GM19351 (cell line): ENCODE measurements at regions not wholly inside any gene's neighbourhood (a gene's known extent, or its start where the extent isn't known, plus 50 kb on each side); places are given as distances from the start of the nearest gene placed in this dataset.

Experiments
- ATAC-seq: cut with Tn5 transposase; IDR thresholded peaks from one replicate; pipeline ENCODE4 v1.9.1; 2021; ENCODE audit warnings: mild to moderate bottlenecking, moderate library complexity; ENCODE audit not compliant: unreplicated experiment

DNA sequence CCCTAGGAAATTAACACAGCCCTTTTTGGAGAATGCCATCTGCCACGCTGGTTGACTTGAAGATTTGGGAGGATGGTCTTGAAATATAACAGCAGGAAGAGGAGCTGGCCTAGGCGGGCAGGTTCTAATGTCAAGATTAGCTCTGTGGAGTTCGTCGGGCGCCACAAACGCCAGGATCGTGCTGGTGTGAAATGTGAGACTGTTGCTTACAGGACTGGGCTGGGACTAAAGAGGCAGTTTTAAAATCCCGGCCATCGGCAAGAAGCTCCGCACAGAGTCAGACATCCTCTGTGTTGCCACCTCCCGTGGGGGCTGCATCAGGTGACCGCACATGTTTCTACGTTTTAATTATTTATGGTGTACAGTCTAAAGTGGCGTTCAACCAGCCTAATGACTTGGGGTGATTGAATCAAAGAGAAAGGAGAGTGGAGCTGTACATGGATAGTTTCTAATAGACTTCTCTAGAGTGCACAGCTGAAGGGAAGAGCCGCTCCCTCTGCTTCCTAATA is 99.4 kb upstream of the BCL11A start:
- no peak for ATAC-seq

DNA sequence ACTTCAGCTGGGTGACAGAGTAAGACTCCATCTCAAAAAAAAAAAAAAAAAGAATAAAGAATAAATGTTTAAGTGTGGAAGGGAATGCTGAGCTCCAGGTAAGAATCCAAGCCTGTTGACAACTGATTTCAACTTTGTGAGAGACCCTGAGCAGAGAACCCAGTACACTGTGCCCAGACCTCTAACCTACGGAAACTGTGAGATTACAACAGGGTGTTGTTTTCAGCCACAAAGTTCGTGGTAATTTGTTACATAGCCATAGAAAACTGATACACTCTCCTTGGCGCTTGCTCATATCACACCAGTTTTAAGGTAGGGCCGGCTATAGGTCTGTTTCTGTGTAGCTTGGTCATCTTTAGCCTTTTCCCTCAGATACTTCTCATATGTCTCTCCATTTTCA is 98.4 kb upstream of the PAPOLG start:
- ATAC-seq: no peak

DNA sequence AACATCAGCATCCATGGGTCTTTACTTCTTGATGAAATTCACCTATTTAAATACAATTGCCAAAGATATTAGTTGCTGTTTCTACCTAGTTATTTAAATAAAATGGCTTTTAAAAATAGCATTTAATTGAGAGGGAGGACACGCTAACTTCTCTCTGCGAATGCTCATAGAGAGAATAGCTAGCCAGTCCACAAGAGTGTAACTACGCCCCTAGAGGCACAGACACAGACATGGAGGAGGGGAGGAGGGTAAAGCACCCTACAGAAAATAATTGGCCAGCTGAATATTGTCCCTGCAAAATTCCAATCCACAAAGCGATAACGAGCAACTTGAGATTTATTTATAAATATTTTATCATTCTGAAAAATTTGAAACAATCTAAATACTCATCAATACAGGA is 97.0 kb upstream of the PAPOLG start:
- ATAC-seq: no peak

DNA sequence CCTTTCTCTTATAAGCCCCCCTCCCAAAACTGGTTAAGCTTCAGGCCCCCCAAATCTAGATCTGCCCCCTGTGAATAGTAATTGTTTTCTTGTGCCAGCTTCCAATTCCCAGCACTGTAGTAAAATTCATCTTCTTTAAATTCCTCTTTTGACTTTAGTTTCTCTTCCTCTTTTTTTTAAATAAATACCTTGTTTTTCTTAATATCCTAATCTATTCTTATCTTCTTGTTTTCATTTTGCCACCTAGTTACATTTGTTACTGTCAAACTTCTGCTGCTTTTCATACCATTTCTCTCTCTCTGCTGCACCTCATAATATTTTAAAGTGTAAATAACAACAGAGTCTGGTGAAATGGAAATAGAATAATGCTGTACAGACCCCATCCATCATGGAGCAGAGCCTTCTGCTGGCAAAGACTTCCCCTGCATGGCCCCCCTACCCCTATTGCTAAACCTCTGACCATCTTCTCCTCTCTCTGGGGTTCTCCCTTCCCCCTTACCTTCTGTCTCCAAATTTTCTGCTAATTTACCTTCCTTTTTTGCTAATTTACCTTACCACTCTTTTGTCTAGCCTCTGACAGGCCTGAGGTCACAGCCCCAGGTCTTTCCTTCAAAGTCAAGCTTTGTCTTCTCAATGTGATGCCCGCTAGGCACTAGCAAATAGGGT is 94.9 kb upstream of the PAPOLG start:
- no peak for ATAC-seq

DNA sequence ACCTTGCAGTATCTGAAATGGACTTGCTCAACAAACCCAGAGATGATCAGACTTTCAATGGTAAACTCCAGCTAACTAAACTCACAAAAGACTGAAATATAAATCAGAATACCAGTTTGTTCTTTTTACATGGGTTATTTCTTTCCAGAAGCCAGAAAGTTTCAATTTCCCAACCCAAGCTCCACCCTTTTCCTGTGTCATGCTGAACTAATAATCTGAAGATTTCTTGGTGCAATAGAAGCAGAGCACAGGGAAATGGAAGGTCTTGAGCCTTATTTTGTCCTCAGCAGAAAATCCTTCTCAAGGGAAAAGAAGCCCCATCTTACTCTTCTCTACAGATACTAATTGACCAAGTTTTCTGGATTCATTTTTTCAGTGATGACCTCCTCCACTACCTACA is 93.3 kb upstream of the PAPOLG start:
- no peak for ATAC-seq

DNA sequence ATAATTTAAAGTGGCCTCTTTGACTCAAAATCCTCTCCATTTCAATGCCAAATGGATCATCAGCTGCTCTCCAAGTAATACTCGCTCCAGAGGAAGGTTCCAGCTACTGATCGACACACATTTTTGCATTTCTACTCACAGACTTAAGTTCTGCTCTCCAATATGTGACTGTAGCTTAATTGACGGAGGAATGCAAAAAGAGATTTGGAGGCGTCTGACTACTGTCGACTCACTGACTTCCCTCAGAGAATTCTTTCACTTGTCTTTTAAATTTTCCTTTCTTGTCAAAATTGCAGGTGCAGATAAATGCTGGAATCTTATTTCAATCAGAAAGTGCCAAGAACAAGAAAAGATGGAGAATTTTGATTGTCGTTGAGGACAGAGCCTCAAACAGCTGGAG is 84.1 kb upstream of the PAPOLG start:
- no peak for ATAC-seq

DNA sequence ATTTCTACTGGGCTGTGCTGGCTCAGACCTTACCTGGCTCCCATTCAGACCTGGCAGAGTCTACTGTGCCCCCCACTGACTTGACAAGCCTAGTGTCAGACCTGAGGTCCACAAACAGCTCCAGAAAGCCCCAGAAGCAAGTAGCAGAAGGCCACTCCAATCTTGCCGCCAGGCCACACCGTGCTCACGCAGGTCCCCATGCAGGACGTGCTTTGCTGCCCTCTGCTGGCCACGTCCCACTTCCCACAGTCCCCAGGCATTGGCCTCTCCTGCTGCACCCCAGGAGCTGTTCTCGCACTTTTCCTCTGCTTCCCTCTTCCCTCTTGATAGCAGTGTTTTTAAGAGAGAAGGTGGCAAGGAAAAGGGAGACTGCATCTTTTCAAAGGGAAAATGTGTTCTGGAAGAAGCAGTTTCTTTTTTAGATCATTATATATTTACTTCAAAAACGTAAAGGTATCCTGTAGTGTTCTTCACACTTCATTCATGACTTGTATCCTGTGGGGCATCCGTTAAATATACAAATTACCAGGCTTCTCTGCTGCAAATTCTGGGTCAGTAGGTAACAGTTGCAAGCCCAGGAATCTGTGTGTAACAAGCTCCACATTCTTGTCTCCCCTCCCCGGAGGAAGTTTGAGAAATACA is 81.4 kb upstream of the PAPOLG start:
- ATAC-seq: peak; percentile 99

DNA sequence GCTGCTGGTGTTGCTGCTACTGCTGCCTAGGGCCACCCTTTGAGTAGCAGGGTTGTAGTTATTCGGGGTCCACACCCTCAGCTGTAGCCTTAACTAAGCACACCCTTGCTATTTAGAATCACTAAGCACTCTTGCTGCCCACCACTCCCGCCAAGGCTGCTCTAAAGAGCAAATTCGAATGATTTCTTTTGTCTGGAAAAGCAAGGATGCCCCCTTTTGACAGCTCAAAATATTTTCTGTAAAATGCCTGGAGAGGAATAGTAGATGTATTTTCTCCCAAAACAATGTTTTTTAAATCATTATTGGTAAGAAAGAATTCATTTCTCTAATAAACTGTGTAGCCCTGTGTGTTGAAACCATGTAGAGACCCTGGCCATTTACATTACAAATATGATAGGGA is 80.8 kb upstream of the PAPOLG start:
- no peak for ATAC-seq

DNA sequence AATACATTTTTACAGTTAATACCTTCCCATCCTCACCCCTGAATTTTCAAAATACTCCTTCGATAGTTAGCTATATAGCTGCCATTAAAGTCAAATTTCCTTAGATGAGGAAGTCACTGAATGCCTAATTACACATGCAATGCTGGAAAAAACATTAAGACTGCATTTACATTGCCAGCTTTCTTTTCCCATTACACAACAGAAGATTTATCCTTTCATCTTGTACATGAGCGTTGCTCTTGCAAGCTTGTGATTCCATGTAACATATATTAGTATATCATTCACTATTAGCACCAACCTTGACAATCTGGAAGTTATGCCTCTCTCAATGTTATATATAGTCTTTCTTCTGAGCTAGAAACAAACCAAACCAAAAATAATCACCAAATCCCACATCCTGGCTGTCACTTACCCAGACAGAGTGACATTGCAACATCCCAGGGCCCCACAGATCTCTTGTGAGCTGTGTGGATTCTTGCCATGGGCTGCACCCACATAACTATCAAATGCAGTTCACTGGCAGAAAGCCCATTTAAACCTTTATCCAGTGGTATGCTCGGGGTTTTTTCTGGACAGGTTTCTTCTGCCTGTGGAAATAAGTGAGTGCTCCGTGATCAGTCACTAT is 79.2 kb upstream of the PAPOLG start:
- ATAC-seq: no peak

DNA sequence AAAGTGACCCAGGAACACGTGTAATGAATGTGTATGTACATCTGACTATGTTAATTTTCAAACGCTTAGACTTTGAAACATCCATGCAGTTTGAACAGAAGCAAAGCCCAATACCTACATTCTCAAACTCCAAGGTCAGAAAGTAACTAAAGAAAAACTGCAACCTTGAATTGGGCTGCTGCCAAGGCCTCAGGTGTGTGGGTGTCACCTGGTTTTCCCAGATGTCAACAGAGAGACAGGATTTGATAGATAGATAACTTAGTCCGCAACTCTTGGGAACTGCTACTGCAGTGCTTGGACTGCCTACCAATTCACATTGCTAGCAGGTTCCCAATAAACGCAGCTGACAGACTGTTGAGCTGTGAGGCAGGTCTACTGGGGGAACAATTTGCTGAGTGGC is 78.7 kb upstream of the PAPOLG start:
- no peak for ATAC-seq

DNA sequence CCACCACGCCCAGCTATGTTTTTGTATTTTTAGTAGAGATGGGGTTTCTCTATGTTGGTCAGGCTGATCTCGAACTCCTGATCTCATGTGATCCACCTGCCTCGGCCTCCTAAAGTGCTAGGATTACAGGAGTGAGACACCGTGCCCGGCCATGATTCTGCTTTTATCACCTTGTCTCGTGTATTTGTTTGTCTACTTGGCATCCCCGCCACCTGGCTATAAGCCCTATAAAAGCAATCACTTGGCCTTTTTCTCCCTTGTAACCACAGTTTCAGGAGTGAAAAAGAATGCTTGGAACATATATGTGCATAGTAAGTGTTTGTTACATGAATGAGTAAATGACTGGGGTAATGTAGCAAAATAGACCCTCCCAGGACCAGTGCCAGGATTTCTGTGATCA is 77.5 kb upstream of the PAPOLG start:
- ATAC-seq: no peak

DNA sequence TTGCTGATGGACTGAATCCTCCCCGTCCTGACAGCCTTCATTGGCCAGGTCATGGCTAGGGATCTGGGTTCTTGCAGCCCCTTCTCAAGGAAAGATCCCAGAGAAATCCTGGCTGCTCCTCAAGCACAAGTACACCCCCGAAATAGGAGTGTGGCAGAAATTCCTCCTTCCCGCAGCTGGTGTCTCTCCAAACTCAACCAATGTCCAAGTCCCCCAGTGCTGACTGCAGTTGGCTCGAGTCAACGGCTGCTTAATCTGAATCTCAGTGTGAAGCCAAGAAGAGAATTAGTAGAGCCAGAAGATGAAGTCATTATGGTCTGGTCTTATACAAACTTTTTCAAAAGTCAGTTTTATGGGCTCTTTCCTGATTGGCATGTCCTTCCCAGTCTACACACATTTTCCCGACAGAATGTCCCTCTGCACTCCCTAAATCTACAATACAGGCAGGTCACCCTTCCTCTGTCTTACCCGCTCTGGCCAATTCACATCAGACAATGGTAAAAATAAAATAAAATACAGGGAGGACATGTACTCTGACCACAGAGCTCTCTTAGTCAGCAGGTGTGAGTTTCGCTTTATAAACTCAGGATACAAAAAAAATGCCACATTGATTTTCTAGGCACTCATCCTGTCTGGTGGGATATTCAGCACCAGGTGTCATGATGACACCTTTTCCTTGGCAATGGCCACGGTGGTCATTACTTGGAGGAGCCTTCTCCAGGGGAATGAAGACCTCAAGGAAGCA is 76.9 kb upstream of the PAPOLG start:
- no peak for ATAC-seq

DNA sequence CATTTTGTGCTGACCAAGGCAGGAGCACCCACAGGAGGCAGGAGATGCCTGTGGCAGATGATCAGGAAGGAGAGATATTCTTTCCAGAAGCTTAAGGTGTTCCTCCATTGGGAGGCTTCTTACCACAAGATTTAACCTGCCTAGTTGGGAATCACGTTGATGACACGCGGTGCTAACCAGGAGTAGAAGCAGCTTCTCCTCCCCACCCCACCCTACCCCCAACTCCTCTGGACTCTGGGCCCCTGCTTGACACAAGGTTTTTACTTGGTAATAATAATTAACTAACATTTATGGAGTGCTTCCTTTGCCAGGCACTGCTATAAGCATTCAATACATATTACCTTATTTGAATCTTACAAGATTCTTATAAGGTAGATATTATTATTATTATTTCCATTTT is 62.5 kb upstream of the PAPOLG start:
- no peak for ATAC-seq

DNA sequence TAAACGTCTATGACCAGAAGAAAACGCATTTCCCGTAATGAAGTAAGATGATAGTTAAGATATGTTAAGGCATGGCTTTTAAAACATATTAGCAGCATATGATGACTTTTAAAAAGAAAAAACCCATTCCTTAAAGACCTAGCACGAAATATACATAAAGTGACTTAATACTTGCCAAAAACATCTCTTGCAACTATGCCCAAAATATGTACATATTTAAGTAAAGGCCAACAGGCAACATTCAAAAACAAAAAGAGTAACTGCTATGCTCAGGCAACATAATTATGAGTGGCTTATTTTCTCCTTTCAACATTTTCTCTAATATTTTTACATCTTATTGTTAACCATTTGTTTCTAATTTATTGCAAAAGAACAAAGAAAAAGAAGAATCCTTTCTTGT is 60.3 kb upstream of the PAPOLG start:
- no peak for ATAC-seq

DNA sequence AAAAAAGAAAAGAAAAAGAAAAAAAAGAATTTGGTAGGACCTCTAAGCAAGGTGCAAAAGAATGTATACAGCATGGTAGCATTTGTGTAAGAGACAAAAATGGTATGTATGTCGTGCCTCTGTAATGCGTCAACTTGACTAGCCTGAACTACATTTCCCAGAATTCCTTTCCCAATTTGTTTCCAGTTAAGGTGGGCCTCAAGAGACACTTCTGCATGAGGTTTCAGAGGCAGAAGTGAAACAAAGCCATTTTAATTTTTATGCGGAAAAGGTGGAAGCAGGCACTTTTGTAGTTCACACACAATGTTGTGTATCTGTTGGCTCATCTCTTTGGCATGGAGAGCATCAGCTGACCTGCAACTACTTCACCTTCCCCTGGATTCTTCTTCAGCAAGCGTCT is 56.5 kb upstream of the PAPOLG start:
- no peak for ATAC-seq

DNA sequence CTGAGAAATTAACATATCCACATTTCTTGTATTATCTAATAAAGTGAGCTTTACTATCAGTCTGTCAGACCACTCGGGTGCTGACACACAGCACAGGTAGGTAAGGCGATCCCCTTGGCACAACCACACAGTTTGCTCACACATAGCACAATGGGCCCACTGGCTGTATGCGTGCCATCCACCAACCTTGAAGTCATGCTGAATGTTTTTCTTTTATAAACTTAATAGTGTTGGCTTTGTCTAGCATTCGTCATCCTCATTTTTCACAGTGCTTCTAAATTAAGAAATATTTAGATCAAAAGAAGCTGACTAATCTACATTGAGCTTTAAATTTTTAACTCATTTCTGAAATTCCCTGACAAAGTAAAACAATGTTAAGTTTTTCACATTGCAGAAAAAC is 50.0 kb upstream of the PAPOLG start:
- no peak for ATAC-seq
